ENCODE measurements at regions not wholly inside any gene's neighbourhood (a gene's known extent, or its start where the extent isn't known, plus 50 kb on each side); places are given as distances from the start of the nearest gene placed in this dataset.
A peak's percentile ranks its signal among the peaks of the same experiment; 100 is the strongest.

DNA sequence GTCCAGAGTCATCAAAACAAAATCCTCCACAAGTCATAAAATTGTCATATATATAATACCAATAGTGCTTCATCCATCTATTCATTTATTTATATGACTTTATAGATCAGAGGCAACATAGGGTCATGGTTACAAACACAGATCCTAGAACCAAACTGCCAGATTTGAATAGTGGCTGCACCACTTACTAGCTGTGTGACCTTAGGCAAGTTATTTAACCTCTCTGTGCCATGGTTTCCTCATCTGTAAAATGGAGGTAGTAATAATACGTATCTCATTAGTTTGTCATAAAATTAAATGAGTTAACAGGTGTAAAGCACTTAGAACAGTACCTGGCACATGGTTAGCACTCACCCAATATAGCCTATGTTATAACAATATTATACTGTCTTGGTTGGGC, 58.9 kb upstream of the BZW1 start:
- no peak for DNase-seq

DNA sequence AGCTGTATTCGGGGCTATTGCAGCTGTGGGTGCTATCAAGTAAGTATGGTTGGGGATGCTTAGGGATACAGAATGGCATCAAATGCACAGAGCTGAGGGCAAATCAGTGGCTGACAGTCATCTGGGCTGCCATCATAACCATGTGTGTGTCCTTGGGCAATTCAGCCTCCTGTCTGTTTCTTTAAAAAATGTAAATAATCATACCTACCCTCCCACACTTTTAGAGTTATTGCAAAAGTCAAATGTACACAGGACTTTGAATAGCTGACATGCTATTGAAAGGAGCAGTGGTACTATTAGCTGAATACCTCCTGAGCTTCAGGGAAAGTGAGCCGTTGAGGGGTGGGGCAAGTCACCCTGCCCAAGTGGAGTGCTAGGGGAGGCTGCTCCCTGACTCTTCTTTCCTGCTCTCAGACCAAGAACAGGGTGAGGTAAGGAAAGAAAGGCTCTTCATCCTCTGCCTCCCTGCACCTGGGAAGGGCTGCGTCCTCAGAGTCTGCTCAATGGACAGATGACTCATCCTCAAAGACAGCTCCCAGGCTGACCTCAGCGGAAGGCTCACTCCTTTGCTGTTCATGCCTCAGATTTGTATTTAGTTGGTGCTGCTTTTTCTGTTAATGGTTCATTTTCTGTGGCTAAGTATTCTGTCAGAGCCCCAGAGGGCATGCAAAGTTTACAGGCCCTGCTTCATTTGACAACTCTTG, 54.9 kb upstream of the BZW1 start:
- peak; percentile 19 for DNase-seq

DNA sequence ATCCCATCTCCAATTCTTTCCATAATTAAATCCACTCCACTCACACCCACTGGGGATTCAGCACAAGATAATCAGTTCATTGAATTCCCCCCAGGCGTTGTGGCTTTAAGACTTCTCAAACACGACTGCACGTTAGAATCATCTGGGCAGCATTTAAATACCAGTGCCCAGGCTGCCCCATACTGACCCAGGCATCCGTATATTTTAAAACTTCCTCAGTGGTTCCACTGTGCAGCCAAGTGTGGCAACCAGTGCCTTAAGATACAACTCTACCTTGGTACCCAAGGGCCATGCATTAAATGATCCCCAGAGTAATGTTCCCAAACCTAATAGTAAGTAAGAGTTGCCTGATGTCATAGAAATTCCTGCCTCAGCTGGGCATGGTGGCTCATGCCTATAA, 54.3 kb upstream of the BZW1 start:
- no peak for DNase-seq

DNA sequence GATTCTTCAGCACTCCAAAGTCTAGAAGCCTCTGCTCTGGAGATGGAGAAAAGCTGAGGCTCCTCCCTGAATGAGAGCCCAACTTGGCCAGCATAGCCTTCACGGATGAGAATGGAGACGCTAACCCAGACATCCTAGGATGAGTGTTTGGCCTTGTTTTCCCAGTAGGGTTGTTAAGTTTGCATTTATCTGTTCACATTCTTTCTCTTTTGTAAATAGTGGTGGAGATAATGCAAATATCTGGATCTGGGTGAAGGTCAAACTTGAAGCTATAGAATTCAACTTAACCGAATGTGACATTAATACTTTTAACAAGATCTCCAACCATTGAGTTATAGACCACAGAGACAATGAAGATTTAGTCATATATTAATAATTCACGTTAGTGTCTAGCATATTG, 53.4 kb upstream of the BZW1 start:
- no peak for DNase-seq

DNA sequence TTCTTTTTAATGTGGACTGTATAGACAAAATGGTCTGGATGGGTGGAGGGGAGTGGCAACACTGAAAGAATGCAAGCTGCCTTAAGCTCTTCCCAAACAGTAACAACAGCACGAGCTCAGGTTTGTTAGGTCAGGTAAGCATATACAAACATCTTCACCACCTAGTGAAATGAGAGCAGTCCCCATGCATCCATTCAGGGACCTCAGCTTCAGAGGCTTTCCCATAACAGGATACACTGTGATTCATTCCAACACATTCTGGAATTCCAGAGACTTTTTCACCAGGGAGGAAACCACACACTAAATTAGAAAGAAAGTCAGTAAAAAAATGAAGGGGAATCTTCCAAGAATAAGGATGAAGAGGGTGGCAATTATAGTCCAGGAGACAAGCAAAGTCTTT, 50.4 kb upstream of the BZW1 start:
- DNase-seq = no peak
